H1 (cell line): ENCODE measurements at regions not wholly inside any gene's neighbourhood (a gene's known extent, or its start where the extent isn't known, plus 50 kb on each side); places are given as distances from the start of the nearest gene placed in this dataset.

Source experiments
- CTCF ChIA-PET: fragments of 300-600 bp; sonication (Branson Sonifier 250); formaldehyde crosslinking; loops from one replicate; lab custom pipeline; 2021; ENCODE audit not compliant: partially characterized antibody; lab: Charles Lee
- POLR2A ChIA-PET: fragments of 300-600 bp; sonication (Branson Sonifier 250); formaldehyde crosslinking; loops from one replicate; lab custom pipeline; 2021; ENCODE audit warnings: inconsistent platforms; ENCODE audit not compliant: partially characterized antibody; lab: Charles Lee
- DNase-seq, 2 experiments: peaks; one replicate each; pipeline versions ENCODE4 v3.0.0 to v3.0.0-alpha.2; 2010 to 2022; ENCODE audit warnings: low spot score in 2 of 2, low read depth in 1 of 2, mixed read lengths in 1 of 2
- FAIRE-seq: peaks from 2 replicates; lab custom pipeline; 2011; peaks lifted over from hg19 to GRCh38; lab: Jason Lieb, UNC
- H2AFZ ChIP-seq: 2 replicates; pipeline ENCODE4 v1.8.1; 2012; ENCODE audit warnings: low read length, inconsistent platforms
- H2AK5ac ChIP-seq: 2 replicates; pipeline ENCODE4 v1.6.1; 2013; ENCODE audit warnings: low read depth, low read length
- H2BK120ac ChIP-seq: replicated peaks from 2 replicates; pipeline ENCODE3; 2013; ENCODE audit warnings: low read depth, low read length, inconsistent platforms
- H2BK12ac ChIP-seq: 2 replicates; pipeline ENCODE4 v1.6.1; 2013; ENCODE audit warnings: low read depth, low read length
- H2BK15ac ChIP-seq: 2 replicates; pipeline ENCODE4 v1.6.1; 2013; ENCODE audit warnings: low read length
- H2BK20ac ChIP-seq: 2 replicates; pipeline ENCODE4 v1.6.1; 2013; ENCODE audit warnings: low read length
- H2BK5ac ChIP-seq: 2 replicates; pipeline ENCODE4 v1.6.1; 2013; ENCODE audit warnings: low read depth, low read length
- H3K14ac ChIP-seq: 2 replicates; pipeline ENCODE4 v1.6.1; 2013; ENCODE audit warnings: inconsistent platforms; ENCODE audit not compliant: insufficient read length
- H3K18ac ChIP-seq: 2 replicates; pipeline ENCODE4 v1.6.1; 2013; ENCODE audit warnings: low read length; ENCODE audit errors: extremely low read depth
- H3K23ac ChIP-seq: 2 replicates; pipeline ENCODE4 v1.6.1; 2013; ENCODE audit warnings: inconsistent platforms; ENCODE audit not compliant: insufficient read length
- H3K23me2 ChIP-seq: 2 replicates; pipeline ENCODE4 v1.6.1; 2013; ENCODE audit warnings: low read depth, low read length
- H3K27ac ChIP-seq: 2 replicates; pipeline ENCODE4 v1.6.1; 2011; ENCODE audit warnings: low read depth, low read length, inconsistent platforms
- H3K27me3 ChIP-seq, 4 experiments: replicated peaks in 1 of 4; 1 replicate in 1 of 4; 2 replicates in 3 of 4; pipeline versions ENCODE4 v1.6.1 to v1.8.1; 2011 to 2013; ENCODE audit warnings: low read length in 3 of 4, mild to moderate bottlenecking in 3 of 4, inconsistent platforms in 2 of 4, mixed read lengths in 2 of 4, moderate library complexity in 1 of 4; ENCODE audit not compliant: control insufficient read depth in 3 of 4, insufficient read depth in 3 of 4; ENCODE audit errors: extremely low read depth in 1 of 4
- H3K36me3 ChIP-seq, 4 experiments: 2 replicates each; pipeline versions ENCODE4 v1.6.1 to v1.8.1; 2011 to 2013; ENCODE audit warnings: mild to moderate bottlenecking in 4 of 4, low read length in 3 of 4, moderate library complexity in 2 of 4, control low read depth in 1 of 4, inconsistent platforms in 1 of 4; ENCODE audit not compliant: insufficient read depth in 4 of 4, control insufficient read depth in 2 of 4
- H3K4ac ChIP-seq: replicated peaks from 2 replicates; pipeline ENCODE3; 2013; ENCODE audit warnings: low read length, low read depth, mixed read lengths, inconsistent platforms; ENCODE audit not compliant: insufficient read length
- H3K4me1 ChIP-seq, 4 experiments: replicated peaks in 1 of 4; 1 replicate in 1 of 4; 2 replicates in 3 of 4; pipeline versions ENCODE4 v1.6.1 to v1.8.1; 2011 to 2013; ENCODE audit warnings: low read length in 3 of 4, inconsistent platforms in 2 of 4, mixed read lengths in 1 of 4; ENCODE audit not compliant: insufficient read depth in 4 of 4, control insufficient read depth in 3 of 4
- H3K4me2 ChIP-seq, 2 experiments: 2 replicates each; pipeline versions ENCODE4 v1.6.1 to v1.8.1; 2011 to 2013; ENCODE audit warnings: low read depth in 2 of 2, low read length in 2 of 2, control low read depth in 1 of 2, inconsistent platforms in 1 of 2, mild to moderate bottlenecking in 1 of 2; ENCODE audit not compliant: insufficient read depth in 1 of 2
- H3K4me3 ChIP-seq, 4 experiments: fragments of 200-600, 300-600 bp in 1 of 4; sonication (generic), shearing (Covaris generic), sonication (Bioruptor Twin) in 1 of 4; 2 replicates each; pipeline versions ENCODE4 v1.5.1 to v1.8.1; 2011 to 2016; ENCODE audit warnings: low read length in 4 of 4, low read depth in 3 of 4, control low read depth in 2 of 4, inconsistent platforms in 2 of 4, mild to moderate bottlenecking in 2 of 4, mixed read lengths in 1 of 4, moderate library complexity in 1 of 4; ENCODE audit not compliant: insufficient read depth in 2 of 4; ENCODE audit errors: extremely low read depth in 1 of 4
- H3K56ac ChIP-seq: replicated peaks from 2 replicates; pipeline ENCODE3; 2013; ENCODE audit warnings: low read depth, mild to moderate bottlenecking, mixed read lengths, low read length, inconsistent platforms; ENCODE audit not compliant: insufficient read length
- H3K79me1 ChIP-seq: 2 replicates; pipeline ENCODE4 v1.6.1; 2013; ENCODE audit warnings: low read depth, low read length, control low read depth
- H3K79me2 ChIP-seq, 2 experiments: 2 replicates each; pipeline versions ENCODE4 v1.6.1 to v1.8.1; 2012 to 2013; ENCODE audit warnings: low read length in 2 of 2, mild to moderate bottlenecking in 2 of 2, inconsistent platforms in 1 of 2; ENCODE audit not compliant: insufficient read depth in 2 of 2, control insufficient read depth in 1 of 2
- H3K9ac ChIP-seq, 4 experiments: replicated peaks in 1 of 4; 1 replicate in 1 of 4; 2 replicates in 3 of 4; pipeline versions ENCODE4 v1.6.1 to v1.8.1; 2011 to 2013; ENCODE audit warnings: low read depth in 3 of 4, low read length in 3 of 4, control low read depth in 2 of 4, mild to moderate bottlenecking in 2 of 4, moderate library complexity in 2 of 4, inconsistent platforms in 1 of 4; ENCODE audit errors: extremely low read depth in 1 of 4
- H3K9me3 ChIP-seq, 2 experiments: 2 replicates each; pipeline versions ENCODE4 v1.6.1 to v1.8.1; 2012 to 2013; ENCODE audit warnings: mild to moderate bottlenecking in 2 of 2, moderate library complexity in 2 of 2, control low read depth in 1 of 2, inconsistent platforms in 1 of 2, low read depth in 1 of 2, low read length in 1 of 2, mixed read lengths in 1 of 2; ENCODE audit not compliant: insufficient read depth in 2 of 2
- H4K20me1 ChIP-seq, 2 experiments: replicated peaks in 1 of 2; 2 replicates each; pipeline versions ENCODE3 to v1.8.1; 2011 to 2013; ENCODE audit warnings: inconsistent platforms in 2 of 2, low read length in 2 of 2, mild to moderate bottlenecking in 1 of 2; ENCODE audit not compliant: insufficient read depth in 2 of 2, control insufficient read depth in 1 of 2
- H4K5ac ChIP-seq: 2 replicates; pipeline ENCODE4 v1.6.1; 2013; ENCODE audit warnings: low read length, low read depth, mixed read lengths, inconsistent platforms; ENCODE audit not compliant: insufficient read length
- H4K8ac ChIP-seq: 2 replicates; pipeline ENCODE4 v1.8.0; 2013; ENCODE audit warnings: mild to moderate bottlenecking, moderate library complexity, low read length, inconsistent platforms; ENCODE audit not compliant: insufficient read depth; ENCODE audit errors: extremely low read depth
- H4K91ac ChIP-seq: replicated peaks from 2 replicates; pipeline ENCODE3; 2013; ENCODE audit warnings: low read length, mixed read lengths, inconsistent platforms; ENCODE audit not compliant: insufficient read length
- CBX5 ChIP-seq: fragments of 300-800, 300-1000 bp; sonication (generic); IDR thresholded peaks from 2 replicates; pipeline ENCODE4 v1.7.1; 2016; ENCODE audit warnings: antibody characterized with exemption, low read length, low read depth
- E2F6 ChIP-seq: IDR thresholded peaks from 2 replicates; pipeline ENCODE4 v1.6.1; 2012; ENCODE audit warnings: inconsistent platforms
- SAP30 ChIP-seq: fragments of 300-600 bp; sonication (generic); IDR thresholded peaks from 2 replicates; pipeline ENCODE4 v1.7.1; 2012; ENCODE audit warnings: low read length, moderate library complexity, mild to moderate bottlenecking, inconsistent platforms; ENCODE audit not compliant: insufficient read depth, insufficient replicate concordance
- TAF7 ChIP-seq: optimal IDR thresholded peaks from 2 replicates; pipeline ENCODE3; 2011; ENCODE audit warnings: low read depth, mild to moderate bottlenecking, inconsistent platforms, low read length, moderate library complexity, borderline replicate concordance
- ZNF274 ChIP-seq: IDR thresholded peaks from 2 replicates; pipeline ENCODE4 v1.7.0; 2012; ENCODE audit warnings: low read length, borderline replicate concordance; ENCODE audit errors: extremely low read depth
- WGBS, 2 experiments: shearing (Covaris generic) in 1 of 2; methylation state at CpG; one replicate each; pipeline versions ENCODE4 v1.1.6 to v1.1.7; 2013 to 2015; ENCODE audit warnings: low lambda C conversion rate in 2 of 2, mixed read lengths in 2 of 2, inconsistent platforms in 1 of 2, low coverage in 1 of 2, missing lambda C conversion rate in 1 of 2; ENCODE audit not compliant: insufficient replicate concordance in 2 of 2, insufficient coverage in 1 of 2, insufficient read length in 1 of 2; ENCODE audit errors: extremely low coverage in 1 of 2, missing lambda C conversion rate in 1 of 2; 5-methylcytosine and 5-hydroxymethylcytosine counted together

DNA sequence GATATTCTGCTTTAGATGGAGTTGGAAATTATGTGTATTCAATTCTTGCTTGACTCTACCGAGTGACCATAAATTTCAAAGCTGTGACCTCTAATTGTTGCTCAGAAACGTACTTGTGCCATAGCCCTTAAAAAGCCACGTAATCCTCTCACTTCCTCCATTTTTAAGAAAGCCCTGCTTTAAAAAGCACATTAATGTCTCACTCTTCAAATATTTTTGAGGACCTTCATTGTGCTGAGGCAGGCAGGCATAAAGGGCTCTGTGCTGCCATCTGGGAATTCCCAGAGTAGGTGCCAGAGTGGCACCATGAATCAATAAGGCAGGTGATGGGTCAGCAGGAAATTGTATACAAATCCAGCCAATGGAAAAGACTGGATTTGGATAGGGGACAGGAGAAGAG, 97.7 kb upstream of the FAM204A start:
- H3K36me3 ChIP-seq: no peaks in the 10 kb centered on the region
- H3K56ac ChIP-seq: no peak overlapping the region
- H3K27ac ChIP-seq: no peak overlapping the region
- no peak overlapping the region for H4K5ac ChIP-seq
- H4K8ac ChIP-seq: no peak overlapping the region
- no peak for DNase-seq
- H4K91ac ChIP-seq: no peak overlapping the region
- ChIA-PET POLR2A (no interaction called here), CTCF (interaction anchor here (4.1 kb wide), 1 partner anchor 18 kb away, joined by 24 read pairs; no protein-coding TSS in a partner anchor)
- H3K9me3 ChIP-seq: no peaks in the 10 kb centered on the region
- no peaks in the 10 kb centered on the region for H3K27me3 ChIP-seq
- WGBS, 2 experiments: 98% methylated on average over 3 of the region's 3 CpGs; no CpG with 5 or more reads in 1 of the 2 experiments
- H2BK20ac ChIP-seq: no peak overlapping the region
- H2BK120ac ChIP-seq: no peak overlapping the region
- no peak overlapping the region for H3K23ac ChIP-seq
- no peak overlapping the region for H3K9ac ChIP-seq
- H3K4me1 ChIP-seq: no peaks in the 10 kb centered on the region
- no peaks in the 10 kb centered on the region for H4K20me1 ChIP-seq
- H3K23me2 ChIP-seq: 0 out of 2 replicates have a peak, but pooled peaks cover 1% of the 10 kb centered on the region
- H2BK12ac ChIP-seq: no peak overlapping the region
- no peak overlapping the region for H2AK5ac ChIP-seq
- no peak overlapping the region for H3K4me2 ChIP-seq
- H2BK15ac ChIP-seq: no peak overlapping the region
- H3K4me3 ChIP-seq: no peak overlapping the region
- no peaks in the 10 kb centered on the region for H3K79me2 ChIP-seq
- no peaks in the 10 kb centered on the region for H3K79me1 ChIP-seq
- H3K18ac ChIP-seq: no peak overlapping the region
- H2AFZ ChIP-seq: no peak overlapping the region
- no peak overlapping the region for H2BK5ac ChIP-seq
- FAIRE-seq: no peak
- TF ChIP-seq SAP30 (no peak), TAF7 (no peak), E2F6 (no peak), CBX5 (no peak), ZNF274 (no peak)
- H3K4ac ChIP-seq: no peak overlapping the region
- no peak overlapping the region for H3K14ac ChIP-seq
